ENCODE measurements at regions not wholly inside any gene's neighbourhood (a gene's known extent, or its start where the extent isn't known, plus 50 kb on each side); places are given as distances from the start of the nearest gene placed in this dataset.

DNA sequence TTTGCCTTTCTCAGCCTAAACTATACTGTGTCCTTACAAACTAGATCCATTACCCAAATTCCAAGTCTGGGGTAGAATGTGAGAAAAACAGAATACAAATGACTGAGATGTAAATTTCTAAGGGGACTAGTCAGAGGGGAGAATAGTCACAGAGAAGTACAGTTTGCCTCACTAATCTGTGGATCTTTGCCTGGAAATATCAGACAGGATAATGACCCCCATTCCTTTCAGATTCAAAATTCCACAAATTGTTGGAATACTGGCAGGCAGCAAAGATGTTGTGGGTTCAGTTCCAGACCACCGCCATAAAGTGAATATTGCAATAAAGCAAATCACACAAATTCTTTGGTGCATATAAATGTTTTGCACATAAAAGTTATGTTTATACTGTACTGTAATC lies 762.8 kb upstream of the NR2F2 start:
- DNase-seq (ENCODE audit: low read depth), result no peak

DNA sequence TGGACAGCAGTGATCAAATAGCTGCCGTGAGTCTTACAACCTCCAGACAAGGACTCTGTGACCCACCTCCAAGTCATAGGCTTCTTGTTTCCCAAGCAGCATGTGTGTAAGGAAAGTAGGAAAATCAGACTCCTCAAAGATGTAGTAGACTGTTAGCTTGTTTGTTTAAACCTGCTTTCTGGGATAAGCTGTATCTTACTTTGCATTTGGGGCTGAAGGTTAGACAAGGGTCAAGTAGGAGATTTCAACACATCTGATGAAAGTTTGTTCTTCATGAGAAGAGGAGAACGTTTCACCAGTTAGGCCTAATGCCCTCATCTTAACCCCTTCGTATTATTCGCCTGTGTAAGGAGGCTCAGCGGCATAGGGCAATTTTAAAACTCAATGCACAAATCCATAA lies 756.4 kb upstream of the NR2F2 start:
- no peak for DNase-seq (ENCODE audit: low read depth)

DNA sequence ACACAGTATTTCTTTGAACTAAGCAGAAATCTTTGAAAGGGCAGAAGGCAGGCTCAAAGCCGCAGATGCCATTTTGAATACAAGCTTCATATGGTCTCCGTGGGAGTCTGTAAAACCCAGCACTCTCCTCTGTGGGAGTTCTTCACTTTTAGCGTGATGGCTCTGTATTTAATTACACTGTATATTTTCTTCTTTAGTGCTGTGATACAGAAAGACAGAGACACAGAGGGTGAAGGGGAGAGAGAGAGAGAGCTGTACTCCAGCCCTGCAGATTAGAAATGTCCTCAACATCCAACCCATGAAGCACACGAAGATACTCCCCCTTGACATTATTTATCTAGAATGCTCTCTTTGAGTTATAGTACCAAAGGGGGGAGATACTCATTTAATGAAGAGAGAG lies 752.6 kb upstream of the NR2F2 start:
- no peak for DNase-seq (ENCODE audit: low read depth)

DNA sequence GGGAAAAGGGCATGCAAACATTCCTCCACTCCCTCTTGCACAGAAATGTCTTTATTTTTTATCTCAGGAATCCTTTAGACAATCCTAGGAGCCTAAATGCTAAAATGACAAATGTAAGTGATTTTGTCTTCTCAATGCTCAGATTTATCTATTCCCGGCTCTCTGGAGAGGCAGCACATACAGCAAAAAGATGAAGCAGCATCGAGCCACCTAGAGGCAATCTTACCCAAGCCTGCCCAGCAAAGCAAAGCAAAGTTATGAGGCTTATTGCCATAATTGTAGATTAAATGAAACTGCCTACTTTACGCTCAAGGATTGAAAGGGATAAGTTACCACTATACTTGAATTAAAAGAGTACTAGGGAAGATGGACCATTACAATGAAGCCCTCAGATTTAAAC lies 750.4 kb upstream of the NR2F2 start:
- no peak for DNase-seq (ENCODE audit: low read depth)

DNA sequence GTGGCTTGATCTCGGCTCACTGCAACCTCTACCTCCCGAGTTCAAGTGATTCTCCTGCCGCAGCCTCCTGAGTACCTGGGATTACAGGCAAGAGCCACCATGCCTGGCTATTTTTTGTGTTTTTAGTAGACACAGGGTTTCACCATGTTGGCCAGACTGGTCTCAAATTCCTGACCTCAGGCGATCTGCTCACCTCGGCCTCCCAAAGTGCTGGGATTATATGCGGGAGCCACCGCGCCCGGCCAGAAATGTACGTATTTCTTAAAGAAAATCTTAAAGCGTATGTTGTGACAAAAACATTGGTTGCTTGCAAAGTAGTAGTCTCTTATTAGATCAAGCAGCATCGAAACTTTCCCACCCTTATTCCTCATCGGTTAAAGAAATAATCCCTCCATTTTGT lies 748.9 kb upstream of the NR2F2 start:
- DNase-seq (ENCODE audit: low read depth), result no peak

DNA sequence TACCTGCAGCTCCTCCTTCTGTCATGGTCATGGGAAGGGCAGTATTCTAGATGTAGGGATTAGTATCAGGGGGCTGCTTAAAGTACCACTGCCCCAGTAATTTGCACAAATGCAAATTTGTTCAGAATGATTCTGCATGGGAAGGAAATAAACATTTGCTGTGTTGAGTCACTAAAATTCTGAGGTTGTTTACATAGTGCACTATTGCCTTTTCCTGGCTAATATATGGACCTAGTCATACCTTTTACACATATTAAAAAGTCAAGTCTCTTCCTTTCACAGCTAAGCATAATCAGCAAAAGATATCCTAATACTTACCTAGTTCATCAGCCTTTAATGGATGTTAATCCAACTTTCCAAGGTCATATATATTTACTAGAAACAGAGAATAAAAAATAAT lies 746.4 kb upstream of the NR2F2 start:
- no peak for DNase-seq (ENCODE audit: low read depth)

DNA sequence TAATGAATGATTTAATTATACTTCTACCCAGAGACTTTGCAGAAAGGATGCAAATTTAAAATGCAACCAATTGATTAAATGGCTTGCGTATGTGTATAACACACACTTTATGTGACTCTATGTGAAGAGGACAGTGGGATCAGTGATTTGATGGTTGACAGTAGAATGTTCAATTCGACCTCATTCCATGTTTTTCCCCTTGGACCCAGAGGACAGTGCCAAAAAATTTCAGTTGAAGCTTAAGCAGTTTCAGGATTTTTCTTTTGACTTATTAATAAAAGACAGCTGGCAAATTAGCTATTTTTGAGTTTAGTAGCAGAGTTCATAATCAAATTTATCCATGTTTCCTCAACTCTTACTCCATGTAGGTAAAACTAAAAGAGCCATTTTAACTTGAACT lies 742.4 kb upstream of the NR2F2 start:
- no peak for DNase-seq (ENCODE audit: low read depth)

DNA sequence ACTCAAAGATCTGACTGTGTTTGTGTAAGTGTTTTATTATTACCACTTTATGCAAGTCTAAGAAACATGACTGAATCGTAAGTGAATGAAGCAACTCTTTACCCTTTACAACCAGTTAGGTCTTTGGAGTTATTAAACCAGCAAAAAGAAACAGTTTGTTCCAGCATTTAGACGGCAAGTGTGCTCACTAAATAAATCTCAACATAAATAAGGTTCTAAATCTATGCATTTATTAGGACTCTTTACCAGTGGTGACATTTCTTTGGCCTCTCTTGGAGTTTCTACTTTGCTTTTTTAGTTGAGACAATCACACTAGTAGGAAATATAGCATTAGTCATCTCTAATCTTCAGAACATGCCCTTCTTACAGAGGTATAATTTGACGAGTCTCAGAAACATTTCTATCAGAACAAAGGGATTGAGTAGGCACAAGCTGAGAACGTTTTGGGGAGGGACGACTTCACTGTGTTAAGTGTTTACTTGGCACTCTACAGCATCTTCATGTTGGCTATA lies 739.9 kb upstream of the NR2F2 start:
- DNase-seq (ENCODE audit: low read depth), result no peak

DNA sequence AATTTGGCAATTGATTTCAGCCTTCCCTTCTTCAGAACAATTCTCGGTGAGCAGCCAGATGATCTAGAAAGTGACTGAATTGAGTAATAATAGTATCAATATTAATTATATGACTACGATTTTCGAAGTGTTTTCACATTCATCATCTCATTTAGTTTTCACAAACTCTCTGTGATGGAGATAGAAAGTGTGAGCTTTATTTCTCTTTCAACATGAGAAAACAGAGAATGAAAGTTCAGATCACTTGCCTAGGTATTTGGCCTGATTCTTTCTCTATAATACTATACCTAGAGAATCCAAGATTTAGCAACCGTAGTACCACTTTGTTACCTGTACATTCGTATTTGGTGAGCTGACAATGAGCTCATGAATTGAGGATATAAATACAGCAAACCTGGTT lies 739.2 kb upstream of the NR2F2 start:
- DNase-seq (ENCODE audit: low read depth), result no peak

DNA sequence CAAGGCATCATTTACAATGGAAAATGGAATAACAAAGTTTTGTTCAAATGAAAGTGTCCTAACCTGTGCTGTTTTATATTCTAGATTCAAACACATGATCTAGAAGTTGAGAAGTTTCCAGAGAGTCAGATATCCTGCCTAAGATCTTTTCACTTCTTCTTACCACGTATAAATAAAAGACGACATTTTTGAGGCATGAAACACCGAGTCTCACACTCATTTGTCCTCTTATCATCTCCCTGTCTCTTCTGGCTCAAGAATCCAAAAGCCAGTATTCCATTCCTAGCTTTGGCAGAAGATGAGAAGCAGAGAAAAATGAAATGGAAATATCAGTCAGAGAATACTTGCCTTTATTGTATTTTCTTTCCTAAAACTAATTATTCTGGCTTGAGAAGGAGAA lies 738.6 kb upstream of the NR2F2 start:
- DNase-seq (ENCODE audit: low read depth), result no peak

DNA sequence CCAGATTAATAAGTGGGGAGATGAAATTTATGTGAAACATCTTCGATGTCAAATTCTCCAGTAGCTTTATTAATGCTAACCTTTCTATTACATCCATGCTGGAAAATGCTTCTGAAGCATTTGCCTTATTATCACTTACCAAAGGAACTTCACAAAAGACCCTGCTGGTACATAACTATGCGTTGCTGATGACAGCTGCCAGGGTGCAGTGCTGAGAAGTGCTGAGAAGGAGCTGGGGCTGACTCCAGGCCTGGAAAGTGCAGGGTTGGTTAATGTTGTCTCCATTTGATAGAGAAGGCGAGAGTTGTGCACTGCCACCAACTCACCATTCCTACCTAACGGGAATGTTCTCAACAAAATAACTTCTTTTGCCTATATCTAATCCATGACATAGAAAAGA lies 736.0 kb upstream of the NR2F2 start:
- no peak for DNase-seq (ENCODE audit: low read depth)

DNA sequence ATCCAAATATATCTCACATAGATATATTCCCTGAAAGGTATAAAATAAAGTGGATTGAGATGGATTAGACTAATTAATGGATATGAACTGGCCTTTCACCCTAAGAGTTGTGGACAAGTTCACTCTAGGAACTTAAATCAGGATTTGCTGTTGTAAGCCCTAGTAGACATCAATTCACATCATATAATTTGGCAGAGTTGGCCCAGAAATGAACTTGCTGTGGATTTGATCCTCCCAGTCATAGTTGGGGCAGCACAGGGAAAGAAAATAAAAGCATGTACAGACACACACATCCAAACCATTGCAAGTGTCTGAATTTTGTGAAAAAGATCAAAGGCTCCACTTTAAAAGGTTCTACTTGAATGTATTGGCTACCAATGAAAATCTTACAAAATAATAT lies 734.7 kb upstream of the NR2F2 start:
- DNase-seq (ENCODE audit: low read depth), result no peak

DNA sequence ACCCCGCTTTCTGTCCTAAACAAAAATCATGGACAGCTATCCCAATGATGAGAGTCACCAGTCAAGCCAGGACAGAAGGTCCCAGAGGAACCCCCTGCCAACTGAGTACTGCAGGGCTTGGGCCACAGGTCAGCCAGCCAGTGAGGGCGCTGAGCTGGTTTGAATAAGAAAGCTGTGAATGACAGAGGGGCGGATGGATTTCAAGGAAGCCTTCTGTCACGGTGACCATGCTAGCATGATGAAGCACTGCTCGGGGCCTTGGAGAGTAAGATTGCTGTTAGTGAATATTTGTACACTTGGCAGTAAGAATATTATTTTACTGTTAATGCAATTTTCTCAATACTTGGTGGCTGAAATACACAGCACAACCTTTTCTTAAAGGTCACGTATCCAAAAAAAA lies 734.0 kb upstream of the NR2F2 start:
- no peak for DNase-seq (ENCODE audit: low read depth)

DNA sequence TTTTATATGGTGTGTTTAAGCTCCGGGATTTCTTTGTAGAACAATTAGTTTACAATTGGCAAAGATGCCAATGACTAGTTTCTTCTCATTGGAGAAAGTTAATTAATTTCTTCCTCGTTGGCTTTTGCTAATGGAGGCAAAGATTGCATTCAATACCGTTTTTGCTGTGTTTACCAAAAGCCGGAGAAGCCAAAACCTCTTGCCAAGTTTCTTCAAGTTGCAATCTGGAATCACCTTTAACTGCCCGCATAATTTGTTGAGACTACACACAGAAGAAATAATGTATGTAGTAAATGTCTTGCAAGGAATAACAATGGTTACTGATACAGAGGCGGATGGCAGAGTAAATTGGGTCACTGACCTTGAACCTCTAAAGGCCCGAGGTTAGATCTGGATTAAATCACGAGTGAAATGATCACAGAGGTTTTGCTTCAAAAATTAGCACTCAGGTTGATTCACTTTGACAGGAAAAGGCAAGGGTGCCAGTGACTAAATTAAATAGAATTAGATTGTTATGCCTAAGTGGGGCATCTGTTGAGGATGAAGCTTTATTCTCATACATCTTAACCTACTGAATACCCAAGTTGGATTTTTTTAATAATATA lies 732.1 kb upstream of the NR2F2 start:
- DNase-seq (ENCODE audit: low read depth), result no peak

DNA sequence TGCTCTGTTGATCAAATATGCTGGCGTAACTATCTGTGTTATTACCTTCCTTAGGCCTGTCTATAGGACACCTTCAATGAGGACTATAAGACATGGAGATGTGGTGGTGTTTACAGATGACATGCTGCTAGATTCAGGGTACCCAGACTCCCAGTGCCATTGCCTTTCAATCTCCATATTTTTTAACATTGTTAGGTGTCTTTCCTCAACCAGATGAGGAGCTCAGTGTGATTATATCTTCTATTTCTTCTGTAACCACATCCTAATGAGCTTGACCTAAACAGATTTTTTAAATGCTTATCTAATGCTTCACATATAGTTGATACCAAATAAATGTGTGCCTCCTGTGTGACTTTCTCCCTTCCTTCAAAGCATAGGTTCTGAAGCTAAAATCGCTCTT lies 730.1 kb upstream of the NR2F2 start:
- no peak for DNase-seq (ENCODE audit: low read depth)

DNA sequence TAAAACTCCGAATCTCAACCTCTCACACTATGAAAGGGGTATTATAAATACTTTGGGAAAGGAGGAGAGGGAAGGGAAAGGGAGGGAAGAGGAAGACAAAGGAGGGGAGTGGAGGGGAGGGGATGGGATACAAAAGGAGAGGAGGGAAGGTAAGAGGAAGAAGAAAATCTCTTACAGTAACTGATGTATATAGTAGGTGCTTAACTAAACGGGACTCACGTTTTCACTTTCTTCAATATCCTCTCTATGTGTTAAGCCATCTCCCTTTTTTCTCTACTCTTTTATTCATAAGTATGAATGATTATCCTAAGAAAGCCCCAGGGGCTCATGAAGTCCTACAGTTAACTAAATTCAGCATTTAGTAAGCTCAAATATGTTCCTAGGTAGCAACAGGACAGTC lies 729.6 kb upstream of the NR2F2 start:
- DNase-seq (ENCODE audit: low read depth), result no peak

DNA sequence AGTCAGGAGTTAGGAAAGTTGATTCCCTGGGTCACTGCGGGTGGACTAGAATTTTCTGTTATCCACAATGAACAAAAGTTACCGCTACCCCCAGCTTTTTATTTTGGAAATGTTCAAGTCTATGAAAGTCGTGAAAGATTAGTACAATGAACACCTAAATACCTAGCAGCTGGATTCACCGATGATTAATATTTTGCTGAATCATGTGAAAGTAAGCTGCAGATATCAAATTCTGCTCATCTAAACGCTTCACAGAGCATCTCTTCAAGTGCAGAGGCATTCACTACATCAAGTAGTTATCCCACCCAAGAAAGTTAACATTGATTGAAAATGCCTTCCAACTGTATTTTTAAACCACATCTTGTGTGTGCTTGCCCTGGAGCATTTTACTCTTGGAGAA lies 729.0 kb upstream of the NR2F2 start:
- no peak for DNase-seq (ENCODE audit: low read depth)

DNA sequence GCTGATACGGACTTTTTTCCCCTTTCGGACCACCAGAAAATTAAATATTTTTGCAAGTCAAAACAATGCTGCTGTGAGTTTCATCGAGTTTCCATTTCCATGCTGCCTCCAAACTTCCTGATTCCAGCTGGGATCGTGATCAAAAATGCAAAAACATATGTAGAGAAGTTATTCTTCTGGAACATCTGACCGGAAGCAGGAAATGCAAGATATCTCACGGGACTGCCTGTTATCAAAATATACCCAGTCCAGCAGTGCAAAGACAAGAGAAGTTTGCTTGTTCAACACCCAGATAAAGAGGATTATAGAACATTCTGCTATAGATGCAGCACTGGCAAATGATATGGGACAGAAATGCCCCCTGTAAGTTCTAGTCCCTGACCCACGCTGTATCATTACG lies 726.7 kb upstream of the NR2F2 start:
- DNase-seq (ENCODE audit: low read depth), result no peak

DNA sequence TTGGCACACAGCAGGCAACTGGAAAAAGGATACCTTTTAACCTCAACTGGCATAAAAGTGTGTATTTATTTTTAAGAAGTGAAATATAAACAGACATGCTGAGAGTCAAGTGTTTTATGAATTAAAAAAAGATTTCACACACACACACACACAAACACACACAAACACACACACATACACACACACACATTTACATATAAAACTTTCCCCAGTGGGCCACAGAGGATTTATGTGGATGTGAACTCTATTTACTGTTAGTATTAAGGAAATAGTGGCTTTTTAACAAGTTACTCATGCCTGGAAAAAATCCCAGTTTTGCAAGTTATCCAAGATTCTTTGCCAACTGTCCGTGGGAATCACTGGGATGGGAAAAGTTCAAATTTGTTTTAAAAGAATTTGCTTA lies 725.9 kb upstream of the NR2F2 start:
- no peak for DNase-seq (ENCODE audit: low read depth)

DNA sequence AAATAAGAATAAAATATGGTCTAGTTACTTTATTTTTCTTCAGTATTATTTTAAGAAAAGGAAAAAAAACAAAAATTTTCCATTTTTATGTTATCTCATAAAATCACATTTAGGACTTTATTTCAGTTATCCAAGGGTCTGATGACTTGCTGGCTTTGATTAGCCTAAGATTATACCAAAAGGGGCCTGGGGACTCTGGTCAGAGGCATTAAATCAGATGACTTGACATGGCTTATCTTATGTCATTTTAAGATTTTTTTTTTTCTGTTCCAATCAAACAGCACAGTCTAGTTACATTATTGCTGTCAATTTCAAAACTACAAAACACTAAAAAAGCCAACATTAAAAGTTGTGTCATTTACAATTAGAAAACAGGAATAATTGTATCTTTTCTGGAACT lies 725.4 kb upstream of the NR2F2 start:
- DNase-seq (ENCODE audit: low read depth), result no peak

DNA sequence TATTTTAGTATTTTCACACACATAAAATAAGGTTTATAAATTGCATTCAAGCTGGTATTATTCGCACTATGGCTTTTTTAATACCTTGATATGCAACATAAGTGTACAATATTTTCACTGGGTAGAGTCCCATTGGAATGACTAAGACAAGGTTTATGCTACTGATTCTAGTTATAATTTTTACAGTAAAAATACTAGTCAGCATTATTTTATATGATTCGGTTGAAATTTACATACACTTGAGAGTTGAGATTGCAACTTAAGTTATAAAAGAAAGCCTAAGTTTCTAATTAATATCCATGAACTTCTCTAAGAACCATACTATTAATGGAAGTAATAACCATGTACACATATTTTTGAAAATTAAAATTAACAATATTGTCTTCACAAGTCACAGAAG lies 723.9 kb upstream of the NR2F2 start:
- no peak for DNase-seq (ENCODE audit: low read depth)

DNA sequence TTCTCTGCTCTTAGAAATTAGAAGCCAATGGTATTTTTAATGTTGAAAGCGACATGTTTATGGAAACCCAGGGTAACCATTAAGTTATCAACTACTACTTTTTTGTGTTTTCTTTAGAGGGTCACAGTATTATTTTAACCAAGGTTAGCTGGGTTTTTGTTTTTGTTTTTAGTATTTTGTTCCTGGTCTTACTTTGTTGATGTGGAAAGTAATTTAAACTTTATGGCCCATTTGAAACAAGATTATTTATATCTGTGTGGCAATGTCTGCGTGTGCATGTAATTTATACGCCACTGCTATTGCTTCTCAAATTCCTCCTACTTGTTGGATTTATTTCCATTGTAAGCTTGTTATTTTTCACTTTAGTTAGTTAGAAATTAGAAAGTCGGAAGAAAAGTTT lies 722.1 kb upstream of the NR2F2 start:
- DNase-seq (ENCODE audit: low read depth), result no peak

DNA sequence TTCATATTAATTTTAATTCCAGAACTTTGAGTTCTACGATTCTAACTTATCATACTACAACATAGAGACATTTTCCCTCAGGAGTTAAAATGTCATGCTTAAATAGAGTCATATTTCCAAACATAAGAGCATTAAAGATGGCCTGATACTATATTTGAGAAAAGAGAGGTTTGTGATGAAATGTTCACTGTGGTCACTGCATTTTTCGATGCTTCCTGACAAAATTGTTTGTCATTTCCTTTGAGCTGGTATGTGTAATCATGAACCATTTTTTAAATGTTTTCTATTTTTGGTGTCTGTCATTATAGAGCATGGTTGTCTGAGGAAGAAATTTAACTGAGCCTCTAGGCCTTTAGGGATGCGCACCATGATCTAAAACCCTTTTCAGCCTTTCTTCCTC lies 721.4 kb upstream of the NR2F2 start:
- DNase-seq (ENCODE audit: low read depth), result no peak

DNA sequence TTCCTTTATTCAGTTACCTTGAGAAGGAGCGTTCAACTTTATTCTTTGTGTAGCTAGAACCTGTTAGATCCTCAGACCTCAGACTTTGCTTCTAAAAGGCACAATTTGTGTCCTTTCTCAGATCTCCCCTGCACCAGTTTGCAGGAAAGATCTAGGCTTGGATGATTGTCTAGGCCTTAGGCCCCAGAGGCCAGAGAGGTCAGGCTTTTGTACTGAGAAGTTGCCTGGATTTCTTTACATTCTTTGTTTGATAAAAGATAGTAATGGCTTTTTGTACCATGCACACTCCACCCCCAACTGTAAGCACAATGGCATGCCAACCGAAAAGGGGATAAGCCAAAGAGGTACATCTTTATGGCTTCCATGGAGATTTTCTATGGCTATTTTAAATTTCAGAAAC lies 719.6 kb upstream of the NR2F2 start:
- no peak for DNase-seq (ENCODE audit: low read depth)

DNA sequence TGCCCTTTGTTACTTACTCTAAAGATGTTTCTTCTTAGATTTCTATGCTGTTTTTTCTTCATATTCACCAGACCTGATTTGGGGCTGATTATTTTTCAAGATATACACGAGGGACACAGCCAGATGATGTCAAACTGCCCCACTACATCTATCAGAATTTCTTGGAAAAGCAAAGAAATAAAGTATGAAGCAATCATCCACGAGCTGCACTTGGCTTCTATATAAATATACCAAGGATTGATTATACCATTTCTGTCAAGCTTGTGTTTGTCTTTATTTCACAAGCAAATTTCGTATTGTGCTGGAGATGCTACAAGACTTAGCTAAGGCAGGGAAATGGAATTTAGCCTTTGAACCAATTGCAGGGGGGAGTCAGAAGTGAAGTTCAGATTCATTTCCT lies 715.1 kb upstream of the NR2F2 start:
- DNase-seq (ENCODE audit: low read depth), result no peak

Data from activated T-cell treated with anti-CD3 and anti-CD28 coated beads for 48 hours (primary cell).